Upper lobe of right lung (tissue), 1 donor: ENCODE measurements at regions not wholly inside any gene's neighbourhood (a gene's known extent, or its start where the extent isn't known, plus 50 kb on each side); places are given as distances from the start of the nearest gene placed in this dataset.

Source experiments
- ATAC-seq: fragments of 200-7000 bp; cut with Tn5 transposase; one replicate; pipeline ENCODE4 v1.9.1; 2020; ENCODE audit warnings: mild to moderate bottlenecking, moderate library complexity
- DNase-seq: peaks from one replicate; pipeline ENCODE4 v3.0.0-alpha.2; 2020
- H3K27ac ChIP-seq: fragments of 200-600 bp; one replicate; pipeline ENCODE4 v1.8.0; 2022
- H3K27me3 ChIP-seq: fragments of 200-600 bp; one replicate; pipeline ENCODE4 v1.8.0; 2022; ENCODE audit warnings: mild to moderate bottlenecking
- H3K36me3 ChIP-seq: fragments of 200-600 bp; one replicate; pipeline ENCODE4 v1.8.0; 2022
- H3K4me1 ChIP-seq: fragments of 200-600 bp; one replicate; pipeline ENCODE4 v1.8.0; 2022
- H3K4me3 ChIP-seq: fragments of 200-600 bp; one replicate; pipeline ENCODE4 v1.8.0; 2022; ENCODE audit warnings: mild to moderate bottlenecking
- H3K9me3 ChIP-seq: fragments of 200-600 bp; one replicate; pipeline ENCODE4 v1.8.0; 2022
- CTCF ChIP-seq: fragments of 200-600 bp; IDR thresholded peaks from one replicate; pipeline ENCODE4 v1.8.0; 2022; ENCODE audit warnings: antibody characterized with exemption
- intact Hi-C: fragments of 100-400 bp; cut with DNase I; formaldehyde crosslinking; loops from one replicate; pipeline ENCODE4 v1.11.0; 2022
- donor health status: DM: no; HTN: yes; CAD: no; lungs with severe emphysema.

GRCh38 chr7:91346426-91346825 lies 82.2 kb downstream of the FZD1 start:
- TF ChIP-seq CTCF = no peak
- H3K9me3 ChIP-seq = no peaks in the 10 kb centered on the region
- H3K27ac ChIP-seq = no peak overlapping the region
- peaks cover 18% of the 10 kb centered on the region for H3K4me1 ChIP-seq
- H3K27me3 ChIP-seq = no peaks in the 10 kb centered on the region
- ATAC-seq (no peak), DNase-seq (no peak)
- intact Hi-C loops = no loop called here
- no peak overlapping the region for H3K4me3 ChIP-seq
- H3K36me3 ChIP-seq = no peaks in the 10 kb centered on the region

GRCh38 chr7:91347290-91347689 lies 83.1 kb downstream of the FZD1 start:
- Histone ChIP-seq H3K9me3 (no peaks in the 10 kb centered on the region), H3K27ac (no peak overlapping the region), H3K27me3 (no peaks in the 10 kb centered on the region), H3K4me1 (peaks cover 18% of the 10 kb centered on the region), H3K36me3 (no peaks in the 10 kb centered on the region), H3K4me3 (no peak overlapping the region)
- DNase-seq (no peak), ATAC-seq (peak; percentile 65)
- TF ChIP-seq CTCF = no peak
- intact Hi-C loops = no loop called here

GRCh38 chr7:91348711-91349110 lies 84.5 kb downstream of the FZD1 start:
- peaks cover 13% of the 10 kb centered on the region for H3K4me1 ChIP-seq
- DNase-seq (no peak), ATAC-seq (no peak)
- no peak overlapping the region for H3K4me3 ChIP-seq
- H3K9me3 ChIP-seq = no peaks in the 10 kb centered on the region
- intact Hi-C loops = no loop called here
- H3K27me3 ChIP-seq = no peaks in the 10 kb centered on the region
- H3K27ac ChIP-seq = no peak overlapping the region
- H3K36me3 ChIP-seq = no peaks in the 10 kb centered on the region
- TF ChIP-seq CTCF = no peak

- no peak for TF ChIP-seq CTCF
These were observed 87.1 kb downstream of the FZD1 start for GRCh38 chr7:91351374-91351773.

GRCh38 chr7:91352091-91352490 lies 87.9 kb downstream of the FZD1 start:
- intact Hi-C loops = no loop called here
- Histone ChIP-seq H3K27me3 (no peaks in the 10 kb centered on the region), H3K27ac (no peak overlapping the region), H3K36me3 (no peaks in the 10 kb centered on the region), H3K9me3 (no peaks in the 10 kb centered on the region), H3K4me1 (no peaks in the 10 kb centered on the region), H3K4me3 (no peak overlapping the region)
- no peak for DNase-seq
- ATAC-seq = no peak
- no peak for TF ChIP-seq CTCF

More at GRCh38 chr7:91351374-91351773, 87.1 kb downstream of the FZD1 start:
- no peaks in the 10 kb centered on the region for H3K9me3 ChIP-seq
- DNase-seq = no peak
- peaks cover 2% of the 10 kb centered on the region for H3K4me1 ChIP-seq
- intact Hi-C loops = no loop called here
- ATAC-seq = no peak
- H3K36me3 ChIP-seq = no peaks in the 10 kb centered on the region
- no peaks in the 10 kb centered on the region for H3K27me3 ChIP-seq
- H3K27ac ChIP-seq = no peak overlapping the region
- H3K4me3 ChIP-seq = no peak overlapping the region

GRCh38 chr7:91353848-91354247 lies 89.6 kb downstream of the FZD1 start:
- no peaks in the 10 kb centered on the region for H3K9me3 ChIP-seq
- intact Hi-C loops = no loop called here
- no peak overlapping the region for H3K4me3 ChIP-seq
- H3K36me3 ChIP-seq = no peaks in the 10 kb centered on the region
- H3K27ac ChIP-seq = no peak overlapping the region
- DNase-seq (no peak), ATAC-seq (no peak)
- no peak for TF ChIP-seq CTCF
- no peaks in the 10 kb centered on the region for H3K27me3 ChIP-seq
- no peaks in the 10 kb centered on the region for H3K4me1 ChIP-seq
